IMR-90 (cell line): ENCODE measurements at regions not wholly inside any gene's neighbourhood (a gene's known extent, or its start where the extent isn't known, plus 50 kb on each side); places are given as distances from the start of the nearest gene placed in this dataset.

Source experiments
- ATAC-seq: fragments of 200-7000 bp; cut with Tn5 transposase; 2 replicates; pipeline ENCODE4 v1.9.1; 2020; ENCODE audit warnings: low read depth, mild to moderate bottlenecking, moderate library complexity
- BruUV-seq: library from RNA; stranded (reverse); fragments of 400-500 nt; replicated peaks from 2 replicates; lab custom pipeline; 2021; lab: Mats Ljungman, UMichigan
- CTCF ChIA-PET: fragments of 300-600 bp; formaldehyde crosslinking; extraction: SDS; loops from one replicate; lab custom pipeline; 2021; ENCODE audit warnings: antibody characterized with exemption; lab: Yijun Ruan, JAX
- POLR2A ChIA-PET: fragments of 300-600 bp; sonication (Branson Sonifier 250); formaldehyde crosslinking; loops from one replicate; lab custom pipeline; 2022; ENCODE audit warnings: antibody characterized with exemption; ENCODE audit not compliant: unreplicated experiment; lab: Charles Lee
- DNase-seq: peaks from one replicate; pipeline ENCODE4 v3.0.0; 2013
- H2AFZ ChIP-seq: replicated peaks from 2 replicates; pipeline ENCODE3; 2013; ENCODE audit warnings: low read length, mild to moderate bottlenecking; ENCODE audit not compliant: poor library complexity
- H2AK5ac ChIP-seq: 2 replicates; pipeline ENCODE4 v1.6.1; 2013; ENCODE audit warnings: low read depth, low read length, inconsistent platforms
- H2AK9ac ChIP-seq: replicated peaks from 2 replicates; pipeline ENCODE3; 2013; ENCODE audit warnings: mild to moderate bottlenecking, low read depth, low read length, moderate library complexity; ENCODE audit not compliant: poor library complexity
- H2BK120ac ChIP-seq: 2 replicates; pipeline ENCODE4 v1.6.1; 2013; ENCODE audit warnings: low read depth, low read length, inconsistent platforms
- H2BK15ac ChIP-seq: 3 replicates; pipeline ENCODE4 v1.6.1; 2013; ENCODE audit warnings: low read depth, low read length, inconsistent platforms
- H2BK20ac ChIP-seq: 2 replicates; pipeline ENCODE4 v1.6.1; 2013; ENCODE audit warnings: low read depth, mild to moderate bottlenecking, inconsistent platforms, low read length, moderate library complexity
- H2BK5ac ChIP-seq: 2 replicates; pipeline ENCODE4 v1.6.1; 2013; ENCODE audit warnings: mild to moderate bottlenecking, low read depth, low read length, inconsistent platforms; ENCODE audit not compliant: poor library complexity, severe bottlenecking
- H3K14ac ChIP-seq: replicated peaks from 2 replicates; pipeline ENCODE4 v1.6.1; 2013; ENCODE audit warnings: low read depth, low read length, inconsistent platforms
- H3K18ac ChIP-seq: 2 replicates; pipeline ENCODE4 v1.6.1; 2013; ENCODE audit warnings: low read depth, low read length, control low read depth
- H3K23ac ChIP-seq: 2 replicates; pipeline ENCODE4 v1.6.1; 2013; ENCODE audit warnings: low read depth, low read length, inconsistent platforms
- H3K27ac ChIP-seq: 2 replicates; pipeline ENCODE4 v1.5.1; 2013; ENCODE audit warnings: mild to moderate bottlenecking, control low read depth, low read length; ENCODE audit not compliant: insufficient read depth
- H3K27me3 ChIP-seq: 2 replicates; pipeline ENCODE4 v1.6.1; 2013; ENCODE audit warnings: low read length; ENCODE audit not compliant: control insufficient read depth, insufficient read depth
- H3K36me3 ChIP-seq: 2 replicates; pipeline ENCODE4 v1.6.1; 2013; ENCODE audit warnings: low read length, mixed read lengths; ENCODE audit not compliant: control insufficient read depth, insufficient read depth
- H3K4ac ChIP-seq: 2 replicates; pipeline ENCODE4 v1.6.1; 2013; ENCODE audit warnings: low read depth, low read length, inconsistent platforms
- H3K4me1 ChIP-seq: 2 replicates; pipeline ENCODE4 v1.6.1; 2013; ENCODE audit warnings: low read length, mixed read lengths; ENCODE audit not compliant: control insufficient read depth, insufficient read depth
- H3K4me2 ChIP-seq: 2 replicates; pipeline ENCODE4 v1.6.1; 2013; ENCODE audit warnings: low read depth, mild to moderate bottlenecking, control low read depth, low read length, moderate library complexity
- H3K4me3 ChIP-seq: 2 replicates; pipeline ENCODE4 v1.5.1; 2013; ENCODE audit warnings: low read depth, mild to moderate bottlenecking, control low read depth, low read length, moderate library complexity; ENCODE audit not compliant: insufficient read depth
- H3K56ac ChIP-seq: 2 replicates; pipeline ENCODE4 v1.6.1; 2013; ENCODE audit warnings: low read length, inconsistent platforms; ENCODE audit not compliant: insufficient read depth; ENCODE audit errors: extremely low read depth
- H3K79me1 ChIP-seq, 2 experiments: 2 replicates each; pipeline ENCODE4 v1.6.1; 2013; ENCODE audit warnings: low read length in 2 of 2, inconsistent platforms in 1 of 2, low read depth in 1 of 2
- H3K9ac ChIP-seq: 2 replicates; pipeline ENCODE4 v1.6.1; 2013; ENCODE audit warnings: low read depth, low read length, control low read depth
- H3K9me1 ChIP-seq: 2 replicates; pipeline ENCODE4 v1.6.1; 2013; ENCODE audit warnings: low read length, inconsistent platforms; ENCODE audit not compliant: insufficient read depth
- H3K9me3 ChIP-seq: 2 replicates; pipeline ENCODE4 v1.6.1; 2013; ENCODE audit warnings: low read length; ENCODE audit not compliant: control insufficient read depth, insufficient read depth
- H4K20me1 ChIP-seq: 2 replicates; pipeline ENCODE4 v1.6.1; 2013; ENCODE audit warnings: low read length, inconsistent platforms; ENCODE audit not compliant: insufficient read depth
- H4K5ac ChIP-seq: 2 replicates; pipeline ENCODE4 v1.6.1; 2013; ENCODE audit warnings: mild to moderate bottlenecking, low read depth, low read length, control low read depth
- H4K8ac ChIP-seq, 2 experiments: 2 replicates each; pipeline ENCODE4 v1.6.1; 2013; ENCODE audit warnings: low read depth in 2 of 2, low read length in 2 of 2, control low read depth in 1 of 2, inconsistent platforms in 1 of 2
- H4K91ac ChIP-seq: 2 replicates; pipeline ENCODE4 v1.6.1; 2013; ENCODE audit warnings: low read depth, low read length, inconsistent platforms; ENCODE audit not compliant: insufficient read depth
- BHLHE40 ChIP-seq: fragments of 150-350 bp; IDR thresholded peaks from 2 replicates; pipeline ENCODE4 v1.6.1; 2016; ENCODE audit warnings: mild to moderate bottlenecking, low read depth, low read length
- CEBPB ChIP-seq: IDR thresholded peaks from 2 replicates; pipeline ENCODE4 v1.6.1; 2012; ENCODE audit warnings: low read depth, low read length, improper control_type of control experiment
- CHD1 ChIP-seq: IDR thresholded peaks from 2 replicates; pipeline ENCODE4 v1.6.1; 2012; ENCODE audit warnings: low read depth, low read length, improper control_type of control experiment
- CTCF ChIP-seq: conservative IDR thresholded peaks from 2 replicates; pipeline ENCODE4 v1.5.1; 2012; ENCODE audit warnings: mild to moderate bottlenecking, low read depth, low read length, improper control_type of control experiment
- FOS ChIP-seq: fragments of 150-350 bp; IDR thresholded peaks from 2 replicates; pipeline ENCODE4 v1.6.1; 2016; ENCODE audit warnings: low read depth, low read length
- MAFK ChIP-seq: IDR thresholded peaks from 2 replicates; pipeline ENCODE4 v1.6.1; 2012; ENCODE audit warnings: low read depth, low read length, improper control_type of control experiment
- MAZ ChIP-seq: IDR thresholded peaks from 2 replicates; pipeline ENCODE4 v1.6.1; 2012; ENCODE audit warnings: low read depth, mild to moderate bottlenecking, low read length, improper control_type of control experiment, moderate library complexity, borderline replicate concordance
- MXI1 ChIP-seq: IDR thresholded peaks from 2 replicates; pipeline ENCODE4 v1.6.1; 2012; ENCODE audit warnings: low read depth, mild to moderate bottlenecking, low read length, moderate library complexity, borderline replicate concordance
- NFE2L2 ChIP-seq: fragments of 150-350 bp; IDR thresholded peaks from 2 replicates; pipeline ENCODE4 v1.6.1; 2016; ENCODE audit warnings: low read depth, mild to moderate bottlenecking, low read length
- POLR2A ChIP-seq: IDR thresholded peaks from 2 replicates; pipeline ENCODE4 v1.6.1; 2012; ENCODE audit warnings: mild to moderate bottlenecking, low read depth, low read length
- RAD21 ChIP-seq: IDR thresholded peaks from 2 replicates; pipeline ENCODE4 v1.6.1; 2012; ENCODE audit warnings: low read length, improper control_type of control experiment
- RCOR1 ChIP-seq: IDR thresholded peaks from 2 replicates; pipeline ENCODE4 v1.6.1; 2012; ENCODE audit warnings: mild to moderate bottlenecking, low read length, improper control_type of control experiment; ENCODE audit not compliant: insufficient replicate concordance
- RFX5 ChIP-seq: IDR thresholded peaks from 2 replicates; pipeline ENCODE4 v1.8.0; 2012; ENCODE audit warnings: low read depth, mild to moderate bottlenecking, low read length, moderate library complexity
- SMC3 ChIP-seq: fragments of 150-350 bp; IDR thresholded peaks from 2 replicates; pipeline ENCODE4 v1.6.1; 2016; ENCODE audit warnings: low read depth, mild to moderate bottlenecking, antibody characterized with exemption, low read length, moderate library complexity
- USF2 ChIP-seq: fragments of 150-350 bp; IDR thresholded peaks from 2 replicates; pipeline ENCODE4 v1.6.1; 2017; ENCODE audit warnings: mild to moderate bottlenecking, antibody characterized with exemption, low read length, low read depth
- WGBS, 2 experiments: methylation state at CpG; one replicate each; pipeline versions ENCODE4 v1.1.5 to v1.1.7; 2013; ENCODE audit warnings: missing lambda C conversion rate in 2 of 2; ENCODE audit not compliant: insufficient read length in 1 of 2; ENCODE audit errors: extremely low coverage in 2 of 2; 5-methylcytosine and 5-hydroxymethylcytosine counted together
- dilution Hi-C: fragments of 300-500 bp; cut with HindIII; formaldehyde crosslinking; loops from one replicate; pipeline ENCODE4 v1.14.3; 2018; ENCODE audit warnings: low sequenced_read_pairs; ENCODE audit not compliant: unreplicated experiment
- in situ Hi-C: fragments of 300-500 bp; cut with MboI; formaldehyde crosslinking; loops from 3 replicates; pipeline ENCODE4 v1.14.3; 2019; ENCODE audit warnings: low sequenced_read_pairs, inconsistent platforms, mixed read lengths
- intact Hi-C: fragments of 100-400 bp; cut with micrococcal nuclease; formaldehyde crosslinking; loops from 2 replicates; pipeline ENCODE4 v1.10.0; 2022
- TF ChIP-seq, protein P1 (sequence below): fragments of 150-350 bp; IDR thresholded peaks from 2 replicates; pipeline ENCODE4 v1.6.1; 2016; ENCODE audit warnings: low read depth, mild to moderate bottlenecking, low read length, moderate library complexity, borderline replicate concordance

- H3K18ac ChIP-seq = no peak overlapping the region
- no peak overlapping the region for H3K4me2 ChIP-seq
- H4K8ac ChIP-seq = no peak overlapping the region
- H2BK15ac ChIP-seq = no peak overlapping the region
- H2BK120ac ChIP-seq = no peak overlapping the region
- ATAC-seq = no peak
- DNase-seq = no peak
- no peak overlapping the region for H2BK20ac ChIP-seq
- no peak overlapping the region for H2AFZ ChIP-seq
- H4K5ac ChIP-seq = no peak overlapping the region
- H3K4me1 ChIP-seq = no peaks in the 10 kb centered on the region
- no peak overlapping the region for H2BK5ac ChIP-seq
- no peaks in the 10 kb centered on the region for H3K27me3 ChIP-seq
- TF ChIP-seq NFE2L2 (no peak), SMC3 (no peak), FOS (no peak), USF2 (no peak), POLR2A (no peak), MXI1 (no peak), BHLHE40 (no peak), CTCF (no peak), RAD21 (no peak), MAZ (no peak), CEBPB (no peak), RCOR1 (no peak), CHD1 (no peak), MAFK (no peak), RFX5 (no peak)
- TF ChIP-seq, protein P1, sequence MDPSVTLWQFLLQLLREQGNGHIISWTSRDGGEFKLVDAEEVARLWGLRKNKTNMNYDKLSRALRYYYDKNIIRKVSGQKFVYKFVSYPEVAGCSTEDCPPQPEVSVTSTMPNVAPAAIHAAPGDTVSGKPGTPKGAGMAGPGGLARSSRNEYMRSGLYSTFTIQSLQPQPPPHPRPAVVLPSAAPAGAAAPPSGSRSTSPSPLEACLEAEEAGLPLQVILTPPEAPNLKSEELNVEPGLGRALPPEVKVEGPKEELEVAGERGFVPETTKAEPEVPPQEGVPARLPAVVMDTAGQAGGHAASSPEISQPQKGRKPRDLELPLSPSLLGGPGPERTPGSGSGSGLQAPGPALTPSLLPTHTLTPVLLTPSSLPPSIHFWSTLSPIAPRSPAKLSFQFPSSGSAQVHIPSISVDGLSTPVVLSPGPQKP = no peak
- no peak overlapping the region for H3K4me3 ChIP-seq
- intact Hi-C loops = no loop called here
- 0 out of 2 replicates have a peak, but pooled peaks cover 1% of the 10 kb centered on the region for H3K9me3 ChIP-seq
- H3K56ac ChIP-seq = no peak overlapping the region
- no peaks in the 10 kb centered on the region for H3K9me1 ChIP-seq
- no peak overlapping the region for H3K27ac ChIP-seq
- H3K23ac ChIP-seq = no peak overlapping the region
- no peak overlapping the region for H2AK9ac ChIP-seq
- ChIA-PET CTCF (no interaction called here), POLR2A (no interaction called here)
- no peak overlapping the region for H3K4ac ChIP-seq
- no TSS peak for BruUV-seq
- H4K91ac ChIP-seq = no peak overlapping the region
- no peak overlapping the region for H2AK5ac ChIP-seq
- no peak overlapping the region for H3K14ac ChIP-seq
- in situ Hi-C loops = no loop called here
- no peak overlapping the region for H3K9ac ChIP-seq
- dilution Hi-C loops = no loop called here
- no peaks in the 10 kb centered on the region for H3K79me1 ChIP-seq
- H3K36me3 ChIP-seq = no peaks in the 10 kb centered on the region
- H4K20me1 ChIP-seq = no peaks in the 10 kb centered on the region
- no CpG with 5 or more reads among the region's 3 CpGs for WGBS, 2 experiments
Observed at GRCh38 chr15:37397266-37398022, 297.1 kb upstream of the MEIS2 start.
